Stimulated activated CD4-positive, alpha-beta T cell treated with anti-CD3 and anti-CD28 coated beads, TNF-alpha, amount 100 ng/mL, for 1 hour (primary cell): ENCODE measurements at regions not wholly inside any gene's neighbourhood (a gene's known extent, or its start where the extent isn't known, plus 50 kb on each side); places are given as distances from the start of the nearest gene placed in this dataset.

Experiments
- DNase-seq, 3 donors: peaks; one replicate each; pipeline ENCODE4 v3.0.0-alpha.2; 2020; ENCODE audit warnings: low read depth in 3 of 3, low spot score in 1 of 3

DNA sequence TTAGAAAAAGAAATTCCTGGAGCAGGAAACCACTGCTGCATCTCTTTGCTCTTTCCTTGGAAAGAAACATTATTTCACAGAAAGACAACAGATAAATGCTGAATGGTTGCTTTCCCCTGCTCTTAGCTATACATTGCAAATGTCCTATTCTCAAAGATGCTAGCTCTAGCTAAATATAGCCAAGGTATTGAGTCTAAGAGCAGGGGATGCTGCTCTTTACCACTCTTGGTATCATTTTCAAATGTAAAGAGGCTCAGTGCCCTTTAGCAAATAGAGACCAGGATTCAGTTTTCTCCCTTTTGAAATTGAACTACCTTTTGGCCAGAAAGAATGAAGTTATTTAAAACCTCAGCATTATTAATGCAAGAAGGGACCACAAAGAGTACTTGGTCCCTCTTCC, 104.0 kb upstream of the FUT8 start:
- DNase-seq, result no peak

DNA sequence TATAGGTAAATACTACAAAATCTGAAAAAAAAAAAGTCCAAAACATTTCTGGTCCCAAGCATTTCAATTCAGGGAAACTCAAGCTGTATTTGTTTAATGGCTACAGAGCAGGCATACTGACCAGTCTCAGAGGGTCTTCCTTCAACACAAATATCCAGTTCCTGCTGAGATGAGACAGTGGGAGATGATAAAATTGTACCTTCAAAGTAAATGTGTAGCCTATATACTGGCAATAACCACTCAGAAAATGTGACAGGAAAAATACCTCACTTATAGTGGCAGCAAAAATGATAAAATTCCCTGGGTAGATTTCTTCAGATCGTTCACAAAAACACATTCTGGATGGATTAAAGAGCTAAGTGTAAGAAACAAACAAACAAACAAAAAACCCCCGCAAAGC, 102.0 kb upstream of the FUT8 start:
- no peak for DNase-seq

DNA sequence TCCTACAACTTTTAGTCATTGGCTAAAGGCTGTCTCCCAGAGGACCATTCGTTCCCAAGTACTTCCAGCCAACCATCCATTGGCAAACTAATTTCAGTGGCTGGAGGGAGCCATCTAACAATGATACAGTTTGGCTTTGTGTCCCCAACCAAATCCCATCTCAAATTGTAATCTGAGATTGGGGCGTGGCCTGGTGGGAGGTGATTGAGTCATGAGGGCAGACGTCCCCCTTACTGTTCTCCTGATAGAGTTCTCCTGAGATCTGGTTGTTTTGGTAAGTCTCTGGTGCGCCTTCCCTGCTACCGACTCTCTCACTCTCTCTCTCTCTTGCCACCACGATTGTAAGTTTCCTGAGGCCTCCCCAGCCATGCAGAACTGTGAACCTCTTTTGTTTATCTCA, 99.7 kb upstream of the FUT8 start:
- no peak for DNase-seq

DNA sequence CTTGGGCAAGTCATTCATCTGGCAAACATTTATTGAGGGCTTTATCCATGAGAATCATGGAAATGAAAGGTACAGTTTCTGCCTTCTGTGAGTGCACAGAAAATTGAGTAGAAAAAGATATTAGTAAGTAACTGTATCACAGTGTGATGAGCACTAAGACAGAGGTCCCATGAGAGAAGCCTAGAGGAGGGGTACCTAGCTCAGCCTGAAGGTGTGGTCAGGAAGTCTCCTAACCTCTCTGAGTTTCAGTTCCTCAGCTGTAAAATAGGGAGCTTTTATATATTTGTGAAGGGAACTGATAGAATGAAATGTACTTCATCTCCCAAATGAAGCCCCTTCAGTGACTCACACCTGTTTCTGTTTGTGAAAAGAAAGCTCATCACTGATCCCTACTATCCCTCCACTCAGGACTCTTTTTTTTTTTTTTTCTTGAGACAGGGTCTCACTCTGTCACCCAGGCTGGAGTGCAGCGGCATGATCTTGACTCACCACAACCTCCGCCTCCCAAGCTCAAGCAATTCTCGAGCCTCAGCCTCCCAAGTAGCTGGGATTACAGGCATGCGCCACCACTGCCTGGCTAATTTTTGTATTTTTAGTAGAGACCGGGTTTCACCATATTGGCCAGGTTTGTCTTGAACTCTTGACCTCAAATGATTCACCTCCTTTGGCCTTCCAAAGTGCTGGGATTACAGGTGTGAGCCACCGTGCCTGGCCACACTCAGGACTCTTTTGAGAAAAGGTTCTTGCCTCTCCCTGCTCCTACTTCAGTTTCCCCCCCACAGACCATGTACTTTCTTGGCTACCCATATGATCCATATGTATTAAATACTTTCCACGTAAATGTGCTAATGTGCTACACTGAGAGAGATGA, 93.7 kb upstream of the FUT8 start:
- DNase-seq, result no peak

DNA sequence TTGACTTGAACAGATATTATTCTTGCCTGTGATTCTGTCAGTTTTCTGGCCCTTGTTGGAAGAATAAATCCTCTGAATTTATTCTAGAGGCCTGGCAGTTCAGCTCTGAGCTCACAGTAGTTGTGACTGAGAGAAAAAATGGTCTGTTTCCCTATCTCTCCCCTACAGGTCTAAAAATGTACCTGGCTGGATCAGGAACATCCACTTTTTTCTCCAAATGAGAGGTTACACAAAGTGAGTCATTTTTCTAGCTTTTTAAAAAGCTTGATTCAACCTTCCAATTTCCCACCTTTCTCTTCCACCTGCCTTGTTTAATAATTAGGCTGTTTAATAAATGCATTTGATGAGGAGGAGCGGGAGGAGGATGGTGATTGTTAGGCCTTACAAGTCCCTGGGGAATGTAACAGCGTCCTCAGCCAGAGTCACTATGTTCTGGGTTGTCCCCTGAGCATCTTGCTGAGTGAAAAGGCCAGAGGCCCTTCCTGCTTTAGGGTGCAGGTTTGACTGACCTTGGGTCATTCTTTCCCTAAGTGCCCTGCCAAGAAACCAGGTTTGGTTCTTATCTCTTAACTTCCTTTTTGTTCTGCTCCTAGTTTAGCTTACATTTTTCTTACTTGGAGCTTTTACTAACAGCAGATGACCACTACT, 91.7 kb upstream of the FUT8 start:
- DNase-seq, result no peak

DNA sequence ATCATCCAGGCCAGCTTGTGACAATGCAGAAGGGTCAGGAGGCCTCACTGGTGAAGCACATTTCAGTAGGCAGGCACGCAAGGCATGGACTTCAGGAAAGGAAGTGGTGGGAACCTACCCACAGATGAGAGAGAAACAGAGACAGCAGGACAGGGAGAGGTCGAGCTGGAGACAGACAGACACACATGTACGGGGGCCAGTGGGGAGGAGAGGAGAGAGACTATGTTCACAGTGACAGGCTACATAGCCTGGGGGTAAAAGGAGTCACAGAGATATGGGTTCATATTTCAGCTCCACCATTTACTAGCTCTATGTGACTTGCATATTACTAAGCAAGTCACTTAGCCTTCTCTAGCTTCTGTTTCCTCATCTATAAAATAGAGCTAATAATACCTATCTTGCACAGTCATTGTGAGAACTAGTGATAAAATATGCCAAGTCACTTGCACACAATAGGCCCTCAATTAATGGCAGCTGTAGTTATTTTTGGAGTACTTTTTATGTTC, 91.1 kb upstream of the FUT8 start:
- no peak for DNase-seq

DNA sequence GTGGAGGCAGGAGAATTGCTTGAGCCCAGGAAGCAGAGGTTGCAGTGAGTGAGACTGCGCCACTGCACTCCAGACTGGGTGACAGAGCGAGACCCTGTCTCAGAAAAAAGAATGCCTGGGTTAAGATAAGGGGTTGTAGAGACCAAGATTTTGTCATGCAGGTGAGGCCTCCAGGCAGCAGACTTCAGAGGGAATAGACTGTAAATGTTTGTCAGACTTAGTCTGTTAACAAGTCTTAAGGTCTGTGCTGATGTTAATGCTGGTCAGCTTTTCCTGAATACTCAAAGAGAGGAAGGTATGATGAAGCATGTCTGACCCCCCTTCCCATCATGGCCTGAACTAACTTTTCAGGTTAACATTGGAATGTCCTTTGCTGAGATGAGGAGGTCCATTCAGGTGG, 83.0 kb upstream of the FUT8 start:
- DNase-seq, result no peak

DNA sequence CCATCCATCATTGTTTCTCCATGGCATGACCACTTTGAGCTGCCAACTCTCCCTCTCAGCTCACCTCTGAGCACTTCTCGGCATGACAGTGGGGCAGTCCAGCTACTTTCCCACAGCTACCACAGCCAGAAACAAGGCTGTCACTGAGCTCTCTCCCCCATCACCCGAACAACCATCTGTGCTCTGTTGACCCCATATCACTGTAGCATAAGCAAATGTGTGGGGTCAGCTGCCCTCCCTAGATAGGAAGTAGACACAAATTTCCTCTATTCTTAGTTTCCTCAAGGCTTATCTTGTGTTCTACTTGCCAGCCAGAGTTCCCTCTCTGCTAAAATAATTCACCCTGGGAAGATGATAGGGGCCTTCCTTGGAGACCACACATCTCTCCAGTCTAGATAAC, 82.6 kb upstream of the FUT8 start:
- DNase-seq, result no peak

DNA sequence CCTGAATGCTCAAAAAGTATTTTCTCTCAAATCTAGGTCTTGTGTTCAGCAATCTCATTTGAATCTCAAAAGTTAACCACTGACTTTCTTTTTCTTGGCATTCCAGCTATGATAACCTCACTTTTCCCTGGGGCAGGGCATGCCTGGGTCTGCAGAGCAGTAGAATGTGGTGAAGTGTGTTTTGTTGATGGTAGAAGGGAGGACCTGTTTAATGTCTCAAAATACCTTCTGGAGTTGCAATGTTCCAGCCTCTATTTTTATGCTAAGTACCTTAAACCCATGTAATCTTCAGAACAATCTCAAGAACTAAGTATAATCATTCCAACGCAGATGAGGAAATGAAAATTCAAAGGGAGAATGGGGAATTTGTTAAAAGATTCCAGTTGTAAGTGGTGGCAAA, 82.1 kb upstream of the FUT8 start:
- no peak for DNase-seq

DNA sequence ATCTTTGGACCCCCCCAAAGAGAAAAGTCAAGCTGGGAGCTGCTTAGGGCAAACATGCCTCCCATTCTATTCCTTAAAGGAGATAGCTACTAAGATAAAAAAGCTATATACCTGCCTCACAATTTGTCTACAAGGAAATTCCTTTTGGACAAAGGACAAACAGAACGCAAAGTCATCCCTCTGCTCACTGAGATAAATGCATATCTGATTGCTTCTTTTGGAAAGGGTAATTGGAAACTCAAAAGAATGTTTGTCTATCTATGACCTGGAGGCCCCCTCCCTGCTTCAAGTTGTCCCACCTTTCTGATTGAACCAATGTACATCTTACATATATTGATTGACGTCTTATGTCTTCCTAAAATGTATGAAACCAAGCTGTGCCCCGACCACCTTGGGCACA, 80.9 kb upstream of the FUT8 start:
- DNase-seq, result no peak

DNA sequence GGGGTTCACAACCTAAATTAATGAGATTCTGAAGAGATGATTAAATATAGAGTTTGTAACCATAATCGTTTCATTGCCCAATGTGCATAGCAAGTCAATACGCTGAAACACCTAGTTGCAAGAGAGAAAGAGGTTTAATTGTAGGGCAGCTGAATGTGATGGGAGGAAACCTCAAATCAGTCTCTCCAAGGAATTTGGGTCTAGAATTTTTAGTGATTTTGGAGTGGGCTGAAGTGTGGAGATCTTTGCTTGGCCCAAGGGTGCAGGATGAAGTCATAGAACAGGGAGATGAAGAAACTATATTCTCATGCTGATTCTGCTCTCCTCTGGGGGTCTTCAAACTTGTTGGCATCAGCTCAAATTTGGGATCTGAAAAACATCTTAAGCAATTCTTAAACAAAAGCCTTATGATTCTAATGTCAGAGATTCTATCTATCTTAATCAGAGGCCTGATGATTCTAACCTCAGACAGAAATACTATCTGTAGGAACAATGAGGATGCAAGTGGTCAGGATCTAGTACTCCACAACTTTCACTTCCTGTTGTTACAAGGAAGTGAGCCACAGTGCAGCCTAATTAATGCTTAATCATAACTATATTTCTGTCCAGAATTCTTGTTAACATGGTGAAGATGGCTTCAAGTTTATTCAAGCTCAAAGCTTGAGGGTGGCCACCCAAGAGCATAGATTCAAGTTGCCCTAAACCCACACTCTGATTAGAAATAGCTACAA, 80.2 kb upstream of the FUT8 start:
- no peak for DNase-seq

DNA sequence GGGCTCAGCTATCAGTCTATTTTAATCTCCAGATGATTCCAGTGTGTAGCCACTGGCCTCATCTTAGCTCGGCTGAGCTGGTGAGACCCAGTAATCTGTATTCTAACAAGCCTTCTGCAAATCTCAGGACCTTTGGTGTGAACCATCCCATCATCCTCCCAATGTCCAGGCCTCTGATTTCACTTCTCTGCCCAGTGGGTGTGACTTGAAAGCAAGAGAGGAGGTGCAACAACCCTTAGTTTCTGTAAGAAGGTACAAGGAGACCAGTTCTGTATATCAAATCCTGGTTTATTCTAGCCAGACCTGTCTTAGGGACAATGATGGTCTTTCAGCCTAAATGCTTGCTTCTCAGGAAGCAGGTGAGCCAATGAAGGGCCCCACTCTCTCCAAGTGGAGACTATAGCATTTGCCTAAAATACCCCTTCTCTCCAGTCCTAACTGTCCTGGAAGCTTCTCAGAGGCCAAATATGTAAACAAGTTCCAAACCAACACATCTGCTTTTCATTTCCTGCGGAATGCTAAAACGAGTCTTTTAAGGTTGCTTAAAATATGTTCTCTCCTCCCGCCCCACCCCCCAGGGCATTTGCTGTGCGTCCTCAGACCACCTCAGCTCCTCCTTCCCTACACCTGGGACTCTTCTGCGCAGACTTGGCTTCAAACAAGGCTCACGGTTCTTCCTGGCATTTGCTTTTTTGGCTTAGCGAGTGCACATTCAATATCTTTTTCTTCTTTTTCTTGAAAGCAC, 78.4 kb upstream of the FUT8 start:
- DNase-seq, result no peak

DNA sequence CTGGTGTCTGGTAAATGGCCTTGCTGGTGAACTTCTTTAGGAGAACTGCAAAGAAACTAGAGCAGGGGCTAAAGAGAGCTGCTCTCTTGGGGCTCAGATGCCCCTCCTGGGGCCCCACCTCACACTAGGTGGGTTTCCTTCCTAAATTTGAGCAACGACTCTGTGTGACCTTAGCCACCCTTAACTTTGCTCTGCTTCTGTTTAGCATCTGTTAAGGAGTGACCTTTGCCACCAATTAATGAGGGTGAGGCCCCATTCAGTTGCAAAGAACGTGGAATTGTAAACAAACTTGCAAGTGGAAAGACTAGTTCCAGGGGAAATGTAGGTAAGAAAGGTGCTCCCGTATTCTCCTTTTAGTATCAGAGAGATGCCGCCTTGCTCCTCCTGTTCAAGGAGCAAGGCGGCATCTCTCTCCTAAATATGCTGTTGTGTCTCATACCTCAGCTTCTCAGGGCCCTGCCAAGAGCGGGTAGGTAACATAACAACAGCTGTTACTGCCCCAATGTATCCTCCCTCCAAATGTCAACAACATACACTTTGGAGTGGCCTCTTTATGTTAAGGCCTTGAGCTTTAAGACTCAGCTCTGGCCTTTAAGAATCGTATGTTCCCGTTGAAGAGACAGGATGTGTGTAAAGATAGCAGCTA, 77.6 kb upstream of the FUT8 start:
- no peak for DNase-seq

DNA sequence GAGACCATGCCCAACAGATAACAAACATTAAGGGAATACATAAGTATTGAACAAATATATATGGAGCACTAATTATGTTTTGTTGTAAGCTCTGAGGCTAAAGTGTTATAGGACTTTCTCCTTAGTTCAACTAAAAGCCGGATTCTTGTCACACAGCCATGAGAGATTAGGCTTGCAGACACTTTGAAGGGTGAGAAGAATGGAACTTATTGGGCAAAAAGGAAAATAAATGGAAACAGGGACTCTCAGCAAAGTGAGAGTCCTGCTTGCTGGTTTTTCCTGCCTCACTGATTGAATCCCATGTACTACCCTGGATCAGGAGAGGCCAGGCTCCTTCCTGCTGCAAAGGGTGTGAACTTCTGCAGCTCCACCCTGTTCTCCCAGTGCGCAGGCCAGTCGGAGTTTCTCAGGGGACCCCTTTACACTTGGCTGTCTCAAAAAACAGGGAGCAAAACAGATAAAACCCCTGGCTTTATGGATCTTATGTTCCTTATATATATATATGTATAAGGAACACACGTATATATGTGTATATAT, 77.1 kb upstream of the FUT8 start:
- DNase-seq, result no peak

DNA sequence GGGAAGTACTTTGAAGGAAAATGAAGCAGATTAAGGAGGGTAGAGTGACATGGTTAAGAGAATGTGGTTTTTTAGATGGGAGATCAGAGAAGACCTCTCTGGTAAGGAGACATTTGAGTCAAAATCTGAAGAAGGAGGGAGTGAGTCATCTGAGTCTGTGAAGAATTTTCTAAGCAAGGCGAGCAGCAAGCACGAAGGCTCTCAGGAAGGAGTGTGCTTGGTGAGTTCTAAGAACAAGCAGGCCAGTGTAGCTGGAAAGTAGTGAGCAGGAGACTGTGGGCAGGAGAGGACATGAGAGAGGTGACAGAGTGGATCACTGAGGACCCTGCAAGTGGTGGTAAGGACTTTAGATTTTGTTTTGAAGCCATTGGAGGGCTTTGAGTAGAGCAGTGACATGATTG, 76.3 kb upstream of the FUT8 start:
- peak in 2 of 3 donors; percentile 2 to 7 for DNase-seq

DNA sequence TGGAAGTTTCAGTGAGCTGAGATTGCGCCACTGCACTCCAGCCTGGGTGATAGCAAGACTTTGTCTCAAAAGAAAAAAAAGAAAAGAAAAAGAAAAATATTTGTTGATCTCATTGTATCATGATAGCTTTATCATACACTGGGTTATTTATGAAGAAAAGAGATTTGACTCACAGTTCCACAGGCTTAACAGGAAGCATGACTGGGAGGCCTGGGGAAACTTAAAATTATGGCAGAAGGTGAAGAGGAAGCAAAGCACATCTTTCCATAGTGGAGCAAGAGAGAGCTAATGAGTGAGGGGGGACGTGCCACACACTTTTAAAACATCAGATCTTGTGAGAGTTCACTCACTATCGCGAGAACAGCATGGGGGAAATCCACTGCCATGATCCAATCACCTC, 72.7 kb upstream of the FUT8 start:
- no peak for DNase-seq

DNA sequence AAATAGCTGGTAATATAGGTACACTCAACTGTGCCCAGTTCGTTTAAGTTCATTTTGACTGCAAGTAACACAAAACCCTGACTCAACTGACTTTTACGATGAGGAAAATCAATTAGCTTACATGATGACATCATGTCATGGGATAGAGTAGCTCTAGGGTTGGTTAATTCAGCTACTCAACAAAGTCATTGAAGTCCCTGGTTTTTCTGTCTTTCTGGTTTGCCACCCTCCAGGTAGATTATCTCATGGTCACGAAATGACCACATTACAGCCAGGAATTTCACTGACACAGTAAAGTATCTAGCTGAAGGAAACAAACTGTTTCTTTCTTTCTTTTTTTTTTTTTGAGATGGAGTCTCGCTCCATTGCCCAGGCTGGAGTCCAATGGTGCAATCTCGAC, 68.5 kb upstream of the FUT8 start:
- no peak for DNase-seq

DNA sequence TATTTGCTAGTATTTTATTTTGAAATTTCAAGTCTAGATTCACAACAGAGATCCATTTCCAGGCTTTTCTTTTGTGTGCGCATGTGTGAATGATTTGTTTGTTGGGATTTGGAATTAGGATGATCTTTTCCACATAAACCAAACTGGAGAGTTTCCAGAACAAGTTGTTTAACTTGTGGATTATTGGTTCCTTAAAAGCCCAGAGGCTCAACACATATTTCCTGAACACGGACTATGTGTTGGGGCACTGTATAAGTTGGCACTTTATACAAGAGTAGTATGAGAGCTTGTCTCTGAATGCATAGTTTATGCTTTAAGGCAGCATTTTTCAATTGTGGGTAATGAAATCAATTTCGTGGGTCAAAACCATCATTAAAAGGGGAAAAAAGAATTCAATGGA, 67.3 kb upstream of the FUT8 start:
- no peak for DNase-seq

DNA sequence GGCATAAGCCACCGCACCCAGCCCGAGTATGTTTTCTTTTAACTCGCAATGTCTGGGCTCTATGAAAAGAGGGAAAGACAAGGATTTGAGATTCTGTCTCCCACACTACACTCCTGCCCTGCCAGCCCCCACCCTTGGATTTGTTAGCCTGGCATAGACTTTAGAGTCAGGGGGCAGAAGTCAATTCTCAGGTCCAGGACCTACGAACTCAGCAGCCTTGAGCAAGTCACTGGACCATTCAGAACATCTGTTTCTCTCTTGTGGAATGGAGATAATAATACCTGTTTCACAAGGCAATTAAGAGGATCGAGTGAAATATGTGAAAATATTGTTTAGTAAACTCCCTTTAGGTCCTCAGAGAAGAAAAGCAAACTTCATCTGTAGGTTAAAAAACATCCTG, 66.1 kb upstream of the FUT8 start:
- DNase-seq, result no peak

DNA sequence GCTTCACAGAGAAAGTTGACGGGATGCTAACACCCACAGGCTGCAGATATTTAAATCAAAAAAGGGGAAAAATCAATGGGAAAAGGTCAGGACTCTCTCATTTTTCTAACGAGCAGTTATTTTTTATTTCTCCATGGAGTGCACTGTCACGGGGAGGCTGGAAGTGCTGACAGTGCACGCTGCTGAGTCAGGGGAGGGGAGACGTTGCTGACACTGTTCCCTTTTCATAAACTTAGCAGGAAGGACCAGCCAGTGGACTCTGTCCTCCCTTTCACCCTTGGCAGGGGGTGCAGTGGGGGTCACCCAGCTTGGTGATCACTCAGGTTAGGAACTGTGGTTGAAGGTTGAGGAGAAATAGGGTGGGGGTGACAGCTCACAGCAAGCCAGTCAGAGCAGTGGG, 65.6 kb upstream of the FUT8 start:
- no peak for DNase-seq

DNA sequence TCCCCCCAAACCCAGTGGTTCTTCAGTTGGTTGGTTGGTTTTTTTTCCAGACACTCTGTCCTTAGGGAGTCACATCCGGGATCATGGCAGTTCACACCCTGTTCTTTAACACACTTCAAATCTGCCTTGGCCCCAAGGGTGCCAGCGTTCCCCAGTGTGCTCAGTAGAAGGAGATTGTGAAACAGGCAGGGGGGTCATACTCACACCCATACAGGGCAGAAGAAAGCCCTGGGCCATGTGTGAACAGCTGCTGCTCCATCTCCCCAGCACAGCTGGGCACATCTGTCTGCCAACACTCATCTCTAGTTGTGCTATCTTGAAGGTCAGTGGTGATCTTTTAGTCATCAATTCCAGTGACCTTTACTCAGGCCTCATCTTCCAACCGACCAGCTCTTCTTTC, 64.4 kb upstream of the FUT8 start:
- no peak for DNase-seq
